HG03097 (cell line): ENCODE measurements at regions not wholly inside any gene's neighbourhood (a gene's known extent, or its start where the extent isn't known, plus 50 kb on each side); places are given as distances from the start of the nearest gene placed in this dataset.

ENCODE experiments used
- ATAC-seq: cut with Tn5 transposase; IDR thresholded peaks from one replicate; pipeline ENCODE4 v1.9.1; 2021; ENCODE audit not compliant: unreplicated experiment, low FRiP score

DNA sequence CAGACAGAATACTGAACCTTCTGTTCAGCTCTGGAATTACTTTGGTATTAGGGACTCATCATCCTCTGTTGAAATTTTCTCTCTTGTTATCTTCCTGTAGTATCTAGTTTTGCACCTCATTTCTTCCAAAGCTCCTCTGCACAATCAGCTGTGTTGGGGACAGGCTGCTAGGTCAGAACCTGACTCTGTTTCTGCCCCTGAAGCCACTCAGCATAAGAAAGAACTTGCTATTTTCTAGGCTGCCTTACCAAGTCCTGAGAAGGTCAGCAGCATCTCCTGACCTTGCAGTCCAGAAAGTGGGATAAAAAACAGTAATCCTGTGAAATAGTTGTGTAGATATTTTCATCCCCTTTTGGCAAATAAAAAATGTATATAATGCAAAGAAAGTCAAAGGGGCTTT, 862.6 kb downstream of the SORCS3 start:
- ATAC-seq = no peak

DNA sequence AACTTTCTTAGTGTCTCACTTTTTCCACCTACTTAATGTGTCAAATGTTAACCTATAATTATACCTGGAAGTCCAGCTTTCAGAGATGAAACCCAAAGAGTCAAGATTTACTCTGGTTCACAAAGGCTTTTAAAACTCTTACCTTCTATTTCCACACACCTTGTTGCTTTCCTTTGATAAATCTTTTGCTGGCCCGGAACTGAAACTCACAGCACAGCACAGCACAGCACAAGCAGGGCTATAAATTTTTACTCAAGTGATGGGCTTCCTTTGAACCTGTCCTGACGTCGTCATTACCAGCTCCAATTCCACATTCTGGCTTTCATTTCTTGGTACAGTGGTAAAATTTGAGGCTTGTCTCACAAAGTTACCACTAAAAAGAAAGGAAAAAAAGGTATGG, 861.0 kb downstream of the SORCS3 start:
- no peak for ATAC-seq

DNA sequence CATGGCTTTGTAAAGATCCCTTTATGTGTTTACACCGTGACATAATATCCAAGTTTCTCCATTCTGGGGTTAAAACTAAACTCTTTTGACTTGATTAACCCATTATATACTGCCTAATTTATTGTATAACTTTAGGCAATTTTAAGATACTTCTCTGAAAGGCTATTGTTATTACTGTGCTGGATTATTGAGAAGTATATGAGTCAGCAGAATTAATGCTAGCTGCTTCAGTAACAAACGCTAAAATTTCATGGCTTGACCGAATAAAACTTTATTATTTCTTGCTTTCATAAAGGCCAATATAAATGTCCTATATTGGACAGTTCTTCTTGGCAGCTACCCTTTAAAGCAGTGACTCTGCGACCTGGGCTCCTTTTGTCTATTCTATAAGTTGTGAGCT, 853.9 kb downstream of the SORCS3 start:
- ATAC-seq = no peak

DNA sequence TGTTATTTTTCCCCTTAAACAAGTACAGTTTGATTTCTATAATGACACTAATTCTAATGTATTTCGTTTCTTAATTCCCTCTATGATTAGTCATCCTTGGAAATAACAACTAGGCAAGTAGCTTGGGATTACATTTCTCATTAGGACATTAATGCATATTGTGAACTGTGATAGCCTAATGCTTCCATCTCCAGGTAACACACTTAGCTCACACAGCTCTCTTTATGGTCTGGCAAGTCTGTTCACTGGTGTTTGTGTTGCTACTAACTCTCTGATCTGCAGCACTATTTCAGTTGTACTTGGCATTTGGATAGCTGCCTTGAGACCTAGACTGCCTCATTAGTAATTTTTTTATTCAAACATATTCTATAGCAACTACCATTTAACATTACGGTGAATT, 853.2 kb downstream of the SORCS3 start:
- no peak for ATAC-seq

DNA sequence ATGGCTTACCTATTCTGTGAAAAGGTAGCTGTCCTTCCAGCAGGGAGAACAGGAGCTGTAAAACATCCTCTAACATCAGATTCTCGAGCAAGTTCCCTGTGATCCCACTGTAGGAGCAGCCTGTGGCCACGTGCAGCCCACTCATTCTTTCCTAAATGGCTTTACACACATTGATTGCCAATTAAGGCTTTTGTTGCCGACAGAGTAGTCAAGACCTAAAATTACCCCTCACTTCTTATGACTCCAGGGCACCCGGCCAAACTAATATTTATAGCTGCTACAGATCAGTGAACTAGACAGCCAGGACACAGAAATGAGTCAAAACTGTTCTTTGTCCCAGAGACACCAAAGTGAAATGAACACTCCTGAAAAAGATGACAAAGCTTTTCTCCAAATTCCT, 832.1 kb downstream of the SORCS3 start:
- no peak for ATAC-seq

DNA sequence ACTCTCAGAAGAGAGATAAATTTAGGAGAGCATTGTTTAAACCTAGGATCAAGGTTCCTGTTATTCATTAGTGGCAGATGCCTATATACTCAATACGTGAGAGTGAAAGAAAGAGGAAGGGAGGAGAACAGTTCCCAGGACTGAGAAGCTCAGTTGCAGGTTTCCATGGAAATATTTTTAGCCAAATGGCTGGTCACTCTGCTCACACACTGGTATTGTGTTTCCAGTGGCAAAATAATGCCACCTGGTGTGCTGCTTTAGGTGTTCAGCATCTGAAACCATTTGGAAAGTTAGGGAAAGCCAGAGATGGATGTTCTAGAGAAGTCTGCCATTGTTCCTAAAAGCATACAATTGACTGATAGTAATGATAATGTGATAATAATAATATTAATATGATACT, 827.7 kb downstream of the SORCS3 start:
- ATAC-seq = no peak

DNA sequence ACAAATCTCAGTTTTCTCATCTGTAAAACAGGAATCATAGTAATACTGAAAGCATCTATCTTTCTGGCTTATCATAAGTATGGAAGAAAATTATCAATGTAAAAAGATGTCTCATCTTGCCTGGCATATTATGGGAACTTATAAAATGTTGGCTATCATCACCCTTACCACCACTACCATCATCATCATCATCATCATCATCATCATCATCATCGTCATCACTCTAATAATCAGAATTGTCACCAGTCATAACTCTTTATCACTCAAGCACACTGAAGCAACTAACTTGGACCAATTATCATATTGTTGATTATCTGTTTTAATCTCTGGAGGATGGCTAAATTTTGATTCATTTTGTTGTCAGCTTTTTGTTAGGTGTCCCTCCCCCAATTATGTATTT, 825.4 kb downstream of the SORCS3 start:
- ATAC-seq = no peak

DNA sequence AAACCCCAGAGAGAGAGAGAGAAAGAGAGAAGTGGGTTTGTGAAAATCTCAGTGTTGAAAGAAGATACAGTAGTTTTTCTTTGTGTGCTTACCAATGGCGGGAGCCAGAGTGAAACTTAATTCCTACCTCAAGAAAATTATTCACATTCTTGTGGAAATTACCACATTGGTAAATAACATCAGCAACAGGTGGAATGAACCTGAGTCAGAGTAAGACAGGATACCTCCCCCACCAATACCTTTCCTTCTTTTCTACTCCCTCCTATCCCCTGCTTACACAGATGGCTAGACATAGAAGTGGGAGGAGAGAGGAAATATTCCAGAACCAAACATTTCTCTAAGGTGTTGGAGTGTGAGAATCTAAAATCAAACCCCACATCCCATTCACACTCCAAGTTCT, 793.9 kb downstream of the SORCS3 start:
- no peak for ATAC-seq

DNA sequence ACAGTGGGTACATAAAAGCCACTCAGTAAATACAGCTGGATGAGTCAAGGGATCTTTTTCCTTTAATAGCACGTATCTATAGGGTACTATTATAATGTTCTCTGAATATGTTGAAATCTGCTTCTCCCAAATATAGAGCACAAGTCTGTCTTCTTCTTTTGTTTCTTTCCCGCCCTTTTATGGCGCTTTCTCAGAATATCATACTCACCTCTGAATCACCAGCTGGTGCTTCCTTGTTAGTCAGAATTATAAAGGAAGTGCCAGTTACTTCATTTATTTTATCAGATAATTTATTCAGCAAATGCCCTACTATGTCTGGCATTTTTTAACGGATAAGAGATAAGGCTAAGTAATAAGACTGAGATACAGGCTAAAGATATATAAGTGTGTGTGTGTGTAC, 772.9 kb downstream of the SORCS3 start:
- ATAC-seq = no peak

DNA sequence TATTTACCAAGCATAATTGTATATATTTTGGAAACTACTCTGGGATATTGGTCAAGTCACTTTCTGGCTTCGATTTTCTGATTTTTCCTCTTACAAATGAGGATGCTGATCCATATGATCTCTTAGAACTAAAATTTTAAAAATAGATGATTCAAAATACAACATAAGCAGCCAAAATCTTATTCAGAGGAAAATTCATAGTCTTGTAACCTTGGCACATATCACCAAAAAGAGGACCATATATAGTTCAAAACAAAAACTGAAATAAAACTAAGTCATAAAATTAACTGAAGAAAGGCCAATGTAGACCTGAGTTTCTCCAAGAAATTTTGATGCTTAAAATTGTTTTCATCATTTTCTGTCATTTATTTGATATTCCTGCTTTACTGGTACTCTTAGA, 768.3 kb downstream of the SORCS3 start:
- no peak for ATAC-seq

DNA sequence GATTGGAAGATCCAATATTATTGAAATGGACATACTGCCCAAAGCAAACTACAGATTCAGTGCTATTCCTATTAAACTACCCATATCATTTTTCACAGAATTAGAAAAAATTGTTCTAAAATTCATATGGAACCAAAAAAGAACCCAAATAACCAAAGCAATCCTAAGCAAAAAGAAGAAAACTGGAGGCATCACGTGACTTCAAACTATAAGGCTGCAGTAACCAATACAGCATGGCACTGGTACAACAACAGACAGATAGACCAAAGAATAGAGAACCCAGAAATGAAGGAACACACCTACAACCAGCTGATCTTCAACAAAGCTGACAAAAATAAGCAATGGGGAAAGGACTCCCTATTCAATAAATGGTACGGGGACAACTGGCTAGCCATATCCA, 765.4 kb downstream of the SORCS3 start:
- no peak for ATAC-seq

DNA sequence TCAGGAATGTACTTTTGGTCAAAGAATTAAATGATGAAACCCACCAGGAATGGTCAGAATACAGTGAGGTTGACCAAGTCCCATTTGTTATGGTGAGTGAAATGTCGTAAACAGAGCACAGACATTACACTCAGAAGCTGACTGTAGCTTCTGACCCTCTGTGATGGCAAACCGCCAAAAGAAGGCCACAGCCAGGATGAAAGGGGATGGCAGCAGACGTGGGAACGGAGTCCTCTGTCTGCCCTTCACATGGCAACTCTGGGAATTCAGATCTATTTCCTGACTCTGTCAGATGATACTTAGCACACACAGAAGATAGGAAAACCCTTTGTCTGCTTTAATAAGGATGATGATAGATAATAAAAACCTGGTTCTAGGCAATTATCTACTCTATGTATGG, 757.1 kb downstream of the SORCS3 start:
- ATAC-seq = no peak

DNA sequence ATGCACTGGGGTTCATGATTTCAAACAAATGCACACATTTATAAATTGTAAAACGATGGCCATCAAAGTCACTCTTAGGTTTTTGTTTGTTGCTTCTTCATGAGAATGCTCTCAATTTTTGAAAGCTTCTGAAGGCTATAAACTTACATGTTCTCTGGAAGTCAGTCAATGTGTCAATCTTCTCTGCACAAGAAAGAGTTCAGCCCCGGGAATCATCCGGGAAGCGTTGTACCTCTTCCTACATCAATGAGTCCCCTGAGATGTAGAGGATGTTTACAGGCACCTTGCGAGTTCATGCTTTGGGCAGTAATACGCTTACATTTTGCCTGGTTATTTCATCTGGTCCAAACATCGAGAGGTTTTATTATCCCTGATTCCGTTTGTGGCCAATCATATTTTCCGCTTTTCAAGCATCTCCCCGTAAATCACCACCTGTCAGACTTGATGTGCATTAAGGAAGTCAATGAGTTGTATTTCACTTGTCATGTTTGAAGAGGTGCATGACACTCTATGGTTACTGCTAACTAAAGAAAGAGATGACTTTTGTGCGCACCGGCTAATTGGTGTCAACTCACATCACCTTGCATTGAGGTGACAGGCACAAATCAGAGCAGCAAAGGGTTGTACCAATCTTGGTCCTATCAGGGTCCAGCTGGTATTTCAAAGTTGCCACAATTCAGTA, 750.7 kb downstream of the SORCS3 start:
- no peak for ATAC-seq

DNA sequence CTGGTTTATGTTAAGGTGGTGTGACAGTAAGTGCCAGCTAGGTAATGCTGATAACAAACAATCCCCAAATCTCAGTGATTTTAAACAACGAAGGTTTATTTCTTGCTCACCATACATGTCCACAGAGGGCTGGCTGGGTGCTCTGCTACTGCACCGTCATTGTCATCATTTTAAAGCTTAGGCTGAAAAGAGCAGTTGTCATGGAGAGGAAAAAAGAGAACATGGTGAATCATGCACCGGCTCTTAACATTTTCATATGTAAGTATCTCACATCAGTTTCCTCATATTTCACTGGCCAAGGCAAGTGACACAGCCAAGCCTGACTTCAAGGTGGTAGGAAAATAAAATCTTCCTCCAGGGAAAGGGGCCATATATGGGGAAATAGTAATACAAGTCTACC, 746.9 kb downstream of the SORCS3 start:
- no peak for ATAC-seq

DNA sequence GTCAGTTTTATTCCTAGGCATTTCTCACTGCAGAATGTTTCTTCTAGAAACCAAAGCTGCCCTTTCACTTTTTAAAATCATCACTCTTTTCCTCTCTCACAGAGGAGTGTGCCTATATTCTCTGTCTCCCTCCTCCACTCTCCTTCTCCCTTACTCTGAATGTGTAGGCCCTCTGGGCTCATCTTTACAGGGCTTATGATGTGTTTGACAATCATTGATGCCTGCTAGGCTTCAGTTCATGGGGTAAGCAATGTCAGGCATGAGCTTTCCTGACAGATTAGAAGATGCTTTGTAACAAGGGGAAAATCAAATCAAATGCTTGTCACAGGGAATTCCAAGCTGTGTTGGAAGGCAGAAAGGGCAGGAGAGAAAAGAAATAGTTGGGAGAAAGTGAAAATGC, 742.9 kb downstream of the SORCS3 start:
- ATAC-seq = no peak

DNA sequence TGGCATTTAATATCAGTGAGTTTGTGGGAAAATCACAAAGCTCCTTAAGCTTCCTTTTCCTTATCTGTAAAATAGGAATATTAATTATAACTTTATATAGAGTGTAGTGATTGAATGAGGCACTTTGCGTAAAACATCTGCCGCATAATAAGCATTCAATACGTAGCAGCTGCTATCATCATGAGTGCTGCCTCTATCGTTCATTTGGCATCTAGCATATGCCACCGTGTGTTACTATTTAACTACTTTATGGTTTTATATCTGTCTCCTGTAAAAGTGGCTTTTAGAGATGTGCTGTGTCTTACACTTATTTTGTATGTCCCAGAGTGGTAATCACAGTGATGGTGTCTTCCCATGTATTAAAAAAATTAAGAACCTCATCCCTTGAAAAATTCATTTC, 729.6 kb downstream of the SORCS3 start:
- ATAC-seq = no peak

DNA sequence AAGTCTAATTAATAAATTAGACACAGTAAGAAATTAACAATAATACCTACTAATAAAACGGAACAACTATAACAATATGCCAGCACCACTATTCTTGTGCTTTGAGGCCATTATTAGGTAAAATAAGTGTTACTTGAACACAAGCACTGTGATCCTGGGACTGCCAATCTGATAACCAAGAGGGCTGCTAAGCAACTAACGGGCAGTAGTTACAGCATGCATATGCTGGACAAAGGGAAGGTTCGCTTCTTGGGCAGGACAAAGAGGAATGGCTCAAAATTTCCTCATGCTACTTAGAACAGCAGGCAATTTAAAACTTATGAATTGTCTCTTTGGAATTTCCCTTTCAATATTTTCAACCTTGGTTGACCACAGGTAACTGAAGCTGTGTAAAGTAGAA, 718.6 kb downstream of the SORCS3 start:
- no peak for ATAC-seq

DNA sequence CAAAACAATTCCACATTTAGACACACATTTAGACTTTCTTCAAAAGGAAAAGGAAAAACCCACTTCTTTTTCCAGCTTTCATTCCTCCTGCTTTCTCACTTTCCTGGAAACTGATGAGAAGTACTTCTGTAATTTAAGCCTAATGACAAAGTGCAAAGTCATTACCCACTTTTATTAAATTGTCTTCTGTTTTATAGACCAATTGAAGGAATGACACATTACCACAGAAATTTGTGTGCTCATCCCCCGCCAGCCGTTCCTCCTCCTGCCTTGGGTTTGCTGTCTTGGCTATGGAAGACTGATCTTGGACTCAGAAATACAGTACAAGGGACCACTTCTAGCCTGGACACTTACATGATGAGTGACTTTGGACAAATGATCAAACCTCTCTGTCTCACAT, 717.8 kb downstream of the SORCS3 start:
- no peak for ATAC-seq

DNA sequence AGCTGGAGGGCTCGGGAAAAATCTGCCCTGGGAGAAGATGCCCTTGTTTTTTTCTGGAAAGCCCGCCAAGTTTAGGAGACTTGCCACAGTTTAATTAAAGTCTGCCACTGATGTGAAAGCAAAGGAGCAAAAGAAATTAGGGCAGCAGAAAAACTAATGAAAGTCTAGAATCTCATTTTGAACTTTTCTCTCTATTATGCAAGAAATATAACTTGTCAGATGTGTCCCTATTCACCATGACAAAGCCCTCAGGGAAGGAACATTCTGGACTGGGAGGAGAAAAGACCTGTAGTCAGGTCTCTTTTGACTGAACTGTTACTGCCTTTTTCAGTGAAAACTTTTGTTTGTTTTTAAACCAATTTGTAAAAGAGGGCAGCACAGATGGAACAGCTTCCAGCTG, 715.5 kb downstream of the SORCS3 start:
- no peak for ATAC-seq

DNA sequence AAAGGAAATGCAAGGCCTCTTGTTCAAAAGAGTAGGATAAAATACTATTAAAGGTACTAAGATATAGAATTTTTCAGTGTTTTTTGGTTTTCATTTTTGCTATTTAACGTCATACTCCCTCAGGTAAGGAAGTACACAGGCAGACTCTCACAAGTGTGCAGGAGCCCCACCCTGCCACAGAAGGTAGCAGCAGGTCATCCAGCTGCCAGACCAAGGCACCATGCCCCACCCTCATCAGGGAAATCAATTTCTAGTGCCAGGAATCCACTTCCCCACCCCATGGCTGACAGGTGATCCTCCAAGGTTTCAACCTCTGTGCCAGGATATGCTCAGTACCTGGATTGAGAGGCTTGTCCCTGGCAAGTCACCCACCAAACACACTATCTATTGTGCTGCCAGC, 712.9 kb downstream of the SORCS3 start:
- ATAC-seq = no peak

DNA sequence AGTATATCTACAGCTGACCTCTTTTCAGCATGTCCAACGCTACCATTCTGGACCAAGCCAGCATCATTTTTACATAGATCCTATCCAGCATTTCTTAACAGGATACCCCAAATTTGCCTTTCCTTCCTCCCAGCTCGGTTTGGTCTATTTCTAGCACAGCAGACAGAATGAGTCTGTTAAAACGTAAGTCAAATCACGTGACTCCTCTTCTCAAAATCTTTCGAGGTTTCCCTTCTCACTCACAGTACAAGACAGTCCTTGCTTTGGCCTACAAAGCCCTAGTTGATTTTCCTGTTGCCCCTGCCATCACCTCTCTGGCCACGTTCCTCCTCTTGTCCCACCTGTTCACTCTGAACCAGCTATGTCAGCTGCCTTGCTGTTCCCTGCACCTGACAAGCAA, 711.7 kb downstream of the SORCS3 start:
- no peak for ATAC-seq

DNA sequence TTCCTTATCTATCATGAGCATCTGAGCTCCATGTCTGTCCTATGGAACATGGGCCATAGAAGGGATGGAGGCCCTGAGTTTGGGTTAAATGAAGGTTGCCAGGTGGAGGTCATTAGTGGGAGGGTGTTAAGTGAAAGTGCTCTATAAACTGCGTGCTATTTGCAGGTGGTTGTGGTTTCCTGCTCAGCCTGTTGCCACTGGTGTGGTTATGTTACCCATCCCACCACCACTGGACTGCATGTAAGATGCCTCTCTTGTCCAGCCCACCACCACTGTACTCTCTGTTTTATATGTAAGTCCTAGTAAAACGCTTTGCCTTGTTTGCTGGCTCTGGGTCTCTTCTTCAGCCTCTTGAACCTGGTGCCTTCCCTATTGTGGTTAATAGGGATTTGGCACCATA, 711.2 kb downstream of the SORCS3 start:
- no peak for ATAC-seq

DNA sequence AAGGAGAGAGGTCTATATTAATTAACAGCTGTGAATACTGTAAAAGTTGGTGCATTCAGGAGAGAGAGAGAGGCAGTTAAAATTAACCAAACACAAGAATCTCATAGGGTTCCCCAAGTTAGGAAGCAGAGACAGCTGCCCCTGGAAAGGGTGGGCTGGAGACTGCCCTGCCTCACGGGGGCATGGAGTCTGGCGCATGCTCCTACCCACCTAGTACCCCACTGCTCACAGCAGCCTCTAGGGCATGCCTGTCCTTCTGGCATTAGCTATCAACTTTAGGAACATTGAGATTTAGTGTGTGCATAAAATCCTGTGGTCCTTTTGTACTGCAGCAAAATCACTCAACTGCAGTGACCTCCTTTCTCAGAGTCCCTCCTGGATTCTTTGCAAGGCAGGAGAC, 710.1 kb downstream of the SORCS3 start:
- no peak for ATAC-seq
